Activated effector memory CD4-positive, alpha-beta T cell treated with Interleukin-2 at 50 U/mL for 16 hours (primary cell): ENCODE measurements at regions not wholly inside any gene's neighbourhood (a gene's known extent, or its start where the extent isn't known, plus 50 kb on each side); places are given as distances from the start of the nearest gene placed in this dataset.
"Not testable (repeated sequence)": the region's sequence is repeated elsewhere in the genome, so short reads cannot be mapped to it uniquely, and the experiment has no call there.

ENCODE experiments used
- DNase-seq: peaks from one replicate; pipeline ENCODE4 v3.0.0-alpha.2; 2020

DNA sequence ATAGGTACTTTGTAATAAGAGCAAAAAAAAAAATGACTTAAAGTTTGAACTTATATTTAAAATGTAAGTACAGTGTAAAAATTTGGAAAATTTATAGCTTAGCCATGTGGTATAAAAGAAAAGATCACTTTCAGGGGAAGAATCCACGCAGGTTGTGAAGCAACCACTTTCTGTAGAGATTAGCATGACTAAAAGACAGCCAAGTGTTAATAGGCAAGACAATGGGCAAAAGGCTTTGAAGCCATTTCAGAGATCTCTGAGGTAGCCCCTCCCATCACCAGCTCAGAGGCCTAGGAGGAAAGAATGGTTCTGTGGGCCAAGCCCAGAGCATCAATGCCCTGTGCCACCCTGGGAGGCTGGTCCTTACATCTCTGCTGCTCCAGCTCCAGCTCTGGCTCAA lies 346.3 kb upstream of the CHD1 start:
- no peak for DNase-seq

DNA sequence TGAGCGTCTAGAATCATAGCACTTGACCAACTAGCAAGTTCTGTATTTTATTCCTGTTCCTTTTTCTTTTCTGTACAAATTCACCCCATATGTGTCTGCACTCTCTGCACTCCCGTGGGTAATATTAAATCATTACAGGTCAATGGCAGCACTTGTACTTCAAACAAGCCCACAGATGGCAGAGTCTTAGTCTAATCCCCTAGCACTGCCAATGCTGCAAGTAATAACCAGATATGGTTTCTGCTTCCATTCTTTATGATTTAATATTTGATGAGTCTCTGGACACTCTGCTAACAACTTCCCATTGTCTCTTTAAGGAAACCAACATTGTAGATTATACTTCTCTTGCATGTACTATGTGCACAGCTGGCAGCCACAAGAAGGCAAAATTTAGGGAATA lies 343.8 kb upstream of the CHD1 start:
- no peak for DNase-seq

DNA sequence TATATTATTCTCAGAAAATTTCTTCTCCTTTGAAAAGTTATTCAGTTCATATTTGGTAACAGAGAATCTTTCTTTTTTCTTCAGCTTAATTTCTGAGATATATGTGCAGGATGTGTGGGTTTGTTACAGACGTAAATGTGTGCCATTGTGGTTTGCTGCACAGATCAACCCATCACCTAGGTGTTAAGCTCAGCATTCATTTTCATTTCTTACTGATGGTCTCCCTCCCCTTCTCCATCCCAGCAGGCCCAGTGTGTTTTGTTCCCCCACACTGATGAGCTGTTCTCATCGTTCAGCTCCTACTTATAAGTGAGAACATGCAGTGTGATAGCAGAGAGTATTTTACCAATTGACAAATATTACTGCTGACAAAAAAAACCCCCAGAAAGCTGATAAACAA lies 330.0 kb upstream of the CHD1 start:
- DNase-seq = no peak

DNA sequence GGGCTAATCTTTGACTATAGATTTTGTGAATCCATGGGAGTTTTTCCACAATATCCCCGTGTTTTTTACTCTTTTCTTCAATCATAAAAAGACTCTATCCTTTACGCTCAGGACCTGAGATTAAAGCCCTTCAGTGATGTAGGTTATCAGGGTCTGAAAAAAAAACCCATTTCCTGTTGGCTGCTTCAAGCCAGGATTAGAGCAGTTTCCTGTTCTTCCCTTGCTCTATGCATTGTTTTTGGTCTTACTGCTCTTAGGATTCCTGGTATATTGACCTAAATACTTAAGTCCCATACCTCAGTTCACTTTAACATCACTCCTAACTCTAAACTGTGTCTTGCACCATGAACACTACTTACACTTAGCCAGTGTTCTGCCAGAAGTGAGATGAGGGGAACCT lies 319.3 kb upstream of the CHD1 start:
- DNase-seq = no peak

DNA sequence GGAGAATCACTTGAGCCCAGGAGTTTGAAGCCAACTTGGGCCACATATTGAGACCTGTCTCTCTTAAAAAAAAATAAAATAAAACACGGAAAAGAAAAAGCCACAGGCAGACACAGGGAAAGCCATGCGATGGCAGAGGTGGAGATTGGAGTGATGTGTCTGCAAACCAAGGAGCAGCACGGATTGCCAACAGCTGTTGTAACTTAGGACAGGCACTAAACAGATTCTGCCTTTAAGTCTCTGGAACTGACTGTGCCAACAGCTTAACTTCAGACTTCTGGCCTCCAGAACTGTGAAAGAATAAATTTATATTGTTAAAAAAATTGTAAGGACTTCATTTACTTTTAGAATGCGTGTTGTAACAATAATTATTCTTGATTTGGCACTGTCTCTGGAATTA lies 318.5 kb upstream of the CHD1 start:
- DNase-seq = no peak

DNA sequence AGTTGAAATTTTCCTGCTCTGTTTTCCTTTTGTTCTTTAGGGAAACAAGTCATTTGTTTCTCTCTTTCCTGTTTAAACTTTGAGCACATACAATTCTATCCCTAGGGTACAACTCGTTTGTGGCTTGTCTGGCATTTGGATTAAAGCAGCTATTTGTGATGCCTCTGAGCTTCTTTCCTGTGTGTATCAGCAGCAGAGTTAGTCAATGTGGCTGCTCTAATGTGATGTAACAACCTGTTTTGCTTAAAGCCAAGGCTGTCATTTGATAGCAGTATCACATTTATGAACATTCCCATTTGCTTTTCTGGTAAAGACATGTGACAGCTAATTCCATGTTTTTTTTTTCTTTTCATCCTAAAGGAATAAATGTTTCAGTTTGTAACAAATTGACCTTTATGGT lies 314.3 kb upstream of the CHD1 start:
- DNase-seq = no peak

DNA sequence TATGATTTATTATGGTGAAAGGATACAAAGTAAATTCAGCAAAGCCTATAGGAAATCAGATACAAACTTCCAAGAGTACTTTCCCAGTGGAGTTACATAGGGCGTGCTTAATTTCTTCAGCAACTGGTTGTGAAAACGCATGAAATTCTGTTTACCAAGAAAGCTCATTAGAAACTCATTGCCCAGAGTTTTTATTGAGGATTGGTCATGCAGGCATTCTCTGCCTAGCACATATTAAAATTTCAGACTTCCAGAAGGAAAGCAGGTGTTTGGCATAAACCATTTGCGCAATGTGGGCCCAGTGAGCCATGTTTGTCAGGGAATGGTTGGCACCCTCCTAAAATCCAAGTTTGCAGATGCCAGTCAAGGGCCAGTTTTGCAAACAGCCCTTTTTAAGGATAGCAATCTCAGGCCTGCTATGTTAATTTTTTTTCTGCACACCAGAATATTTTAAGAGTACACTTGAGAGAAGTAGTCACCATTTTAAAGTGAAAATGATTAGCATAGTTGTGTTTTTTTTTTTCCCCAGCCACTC lies 311.1 kb upstream of the CHD1 start:
- no peak for DNase-seq

DNA sequence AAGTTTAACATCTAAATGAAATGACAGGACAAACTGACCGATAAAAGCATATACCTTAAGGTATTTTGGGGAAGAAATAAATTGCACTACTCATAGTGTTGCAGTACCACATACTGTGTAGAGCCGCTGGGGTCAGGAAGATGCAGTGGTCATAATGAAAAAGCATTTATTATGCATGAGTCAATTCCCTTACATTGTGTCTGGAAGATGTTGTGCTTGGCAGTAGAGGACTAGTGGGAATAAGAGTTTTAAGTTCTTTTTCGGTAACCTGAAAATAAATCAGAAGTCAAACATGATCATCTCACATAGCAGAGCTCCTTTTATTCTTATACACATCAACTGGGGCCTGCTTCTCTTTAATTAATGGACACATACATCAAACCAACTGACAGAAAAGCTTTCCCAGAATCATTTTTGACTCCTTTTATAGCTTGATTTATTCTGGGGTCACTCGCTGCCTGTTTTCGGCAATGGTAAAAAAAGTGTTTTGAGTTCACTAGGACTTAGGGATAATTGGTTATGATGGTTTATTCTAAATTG lies 262.5 kb upstream of the CHD1 start:
- no peak for DNase-seq

DNA sequence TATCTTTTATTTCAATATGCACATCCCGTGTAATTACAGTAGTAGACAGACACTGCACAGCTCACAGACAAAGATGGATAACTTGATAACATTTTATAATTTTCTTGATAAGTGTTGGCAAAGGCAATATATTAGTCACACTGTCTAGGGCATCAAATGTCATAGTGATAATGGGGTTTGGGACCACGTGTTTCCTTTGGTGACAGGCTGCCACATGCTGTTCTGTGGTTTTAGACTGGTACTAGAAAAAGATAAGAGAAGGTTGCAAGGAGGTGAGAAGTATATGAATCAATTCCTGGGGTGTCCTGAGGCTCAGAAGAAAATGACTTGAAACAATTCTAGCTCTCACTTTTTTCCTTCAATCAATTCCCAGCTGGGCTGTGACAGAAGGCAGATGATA lies 258.8 kb upstream of the CHD1 start:
- no peak for DNase-seq

DNA sequence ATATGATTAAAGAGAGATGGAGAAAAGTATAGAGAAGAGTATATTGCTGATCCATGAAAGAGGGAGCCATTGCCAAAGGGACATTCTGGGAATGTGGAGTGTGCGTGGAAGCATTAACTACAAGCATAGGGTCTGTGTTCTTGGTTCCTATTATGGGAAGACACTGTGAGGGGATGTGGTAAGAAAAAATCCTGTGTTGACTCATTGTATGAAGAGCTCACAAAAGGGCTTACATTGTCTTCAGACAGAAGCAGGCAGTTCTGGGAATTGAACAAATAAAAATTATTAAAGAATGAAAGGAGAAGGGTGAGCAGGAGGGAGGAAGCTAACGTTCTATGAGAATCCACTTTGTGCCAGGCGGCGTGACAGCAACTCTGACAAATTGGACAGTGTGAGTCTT lies 250.4 kb upstream of the CHD1 start:
- DNase-seq = no peak

DNA sequence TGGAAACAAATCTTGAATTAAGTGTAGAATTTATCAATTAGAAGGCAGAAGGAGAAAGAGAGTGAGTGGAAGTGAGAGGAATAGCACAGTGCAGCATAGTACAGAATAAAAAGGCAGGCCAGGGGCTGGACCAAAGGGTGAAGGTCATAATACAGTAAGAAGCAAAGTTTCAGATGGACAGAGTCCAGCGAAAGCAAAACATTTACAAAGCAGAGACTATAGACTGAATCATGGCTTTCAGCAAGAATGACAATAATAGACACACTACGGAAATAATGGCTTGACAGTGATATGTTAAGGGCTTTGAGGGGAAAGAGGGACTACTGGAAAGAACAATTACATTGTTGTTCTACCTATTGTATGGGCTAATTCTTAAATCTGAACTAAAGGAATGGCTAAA lies 249.0 kb upstream of the CHD1 start:
- DNase-seq = no peak

DNA sequence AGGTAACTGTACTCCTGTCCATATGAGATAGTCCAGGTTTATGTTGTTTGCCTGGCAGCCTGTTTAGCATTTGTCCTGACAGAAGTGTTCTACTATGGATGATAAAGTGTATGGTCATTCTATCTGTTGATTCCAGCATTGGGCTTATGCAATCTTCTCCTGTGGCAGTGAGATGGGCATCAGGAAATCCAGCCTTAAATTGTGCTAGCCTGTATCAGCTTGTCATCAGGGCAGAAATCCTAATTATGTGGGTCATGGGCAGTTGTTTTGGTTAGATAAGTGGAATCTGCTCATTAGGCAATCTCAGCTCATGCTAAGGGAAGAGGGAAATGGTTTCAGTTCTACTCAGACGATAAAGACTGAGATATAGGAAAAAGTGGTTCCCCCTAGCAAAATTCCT lies 247.4 kb upstream of the CHD1 start:
- no peak for DNase-seq

DNA sequence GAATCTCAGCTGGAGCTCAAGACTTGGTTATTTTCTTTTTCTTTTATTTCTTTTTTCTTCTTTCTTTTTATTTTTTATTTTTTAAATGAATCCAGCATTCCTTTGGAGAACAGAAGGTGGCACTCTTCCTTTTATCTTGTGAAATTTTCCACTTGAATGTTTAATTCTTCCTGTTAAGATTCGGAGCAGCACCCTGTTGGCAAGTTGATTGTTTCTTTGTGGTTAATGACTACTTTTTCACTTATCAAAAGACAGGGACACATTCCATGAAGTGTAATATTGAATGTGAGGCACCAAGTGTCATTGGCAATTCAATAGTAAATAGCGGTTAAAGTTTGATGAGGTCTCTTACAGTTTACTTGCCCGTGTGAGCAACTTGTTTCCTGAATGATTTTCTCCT lies 240.5 kb upstream of the CHD1 start:
- no peak for DNase-seq

DNA sequence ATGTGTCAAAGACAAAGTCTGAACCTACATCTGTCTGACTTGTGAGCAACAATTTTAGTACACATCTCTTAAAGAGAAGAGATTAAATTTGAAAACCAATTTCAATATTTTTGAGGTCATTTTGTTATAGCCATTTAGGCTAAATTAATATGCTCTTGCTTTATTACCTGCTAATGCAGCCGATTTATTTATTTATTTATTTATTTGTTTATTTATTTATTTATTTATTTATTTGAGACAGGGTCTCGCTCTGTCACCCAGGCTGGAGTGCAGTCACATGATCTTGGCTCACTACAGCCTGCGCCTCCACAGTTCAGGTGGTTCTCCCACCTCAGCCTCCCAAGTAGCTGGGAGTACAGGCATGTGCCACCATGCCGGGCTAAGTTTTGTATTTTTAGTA lies 232.7 kb upstream of the CHD1 start:
- not testable (repeated sequence) for DNase-seq

DNA sequence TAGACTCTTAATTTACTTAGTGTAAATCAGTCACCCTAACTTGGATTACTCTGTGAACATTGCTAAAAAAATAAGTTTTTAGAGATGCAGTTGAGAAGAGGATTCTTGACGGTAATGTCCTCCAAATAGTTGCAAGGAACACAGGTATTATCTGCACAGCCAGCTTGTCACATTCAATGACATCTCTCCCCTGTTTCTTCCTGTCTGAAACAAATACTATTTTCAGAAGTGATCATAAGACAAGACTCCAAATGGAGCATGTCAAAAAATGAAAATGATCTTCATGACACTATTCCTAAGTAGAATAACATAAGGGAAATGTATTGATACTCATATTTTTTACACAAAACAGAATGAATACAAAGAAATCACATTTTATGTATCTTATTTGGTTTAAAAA lies 227.9 kb upstream of the CHD1 start:
- DNase-seq = no peak

DNA sequence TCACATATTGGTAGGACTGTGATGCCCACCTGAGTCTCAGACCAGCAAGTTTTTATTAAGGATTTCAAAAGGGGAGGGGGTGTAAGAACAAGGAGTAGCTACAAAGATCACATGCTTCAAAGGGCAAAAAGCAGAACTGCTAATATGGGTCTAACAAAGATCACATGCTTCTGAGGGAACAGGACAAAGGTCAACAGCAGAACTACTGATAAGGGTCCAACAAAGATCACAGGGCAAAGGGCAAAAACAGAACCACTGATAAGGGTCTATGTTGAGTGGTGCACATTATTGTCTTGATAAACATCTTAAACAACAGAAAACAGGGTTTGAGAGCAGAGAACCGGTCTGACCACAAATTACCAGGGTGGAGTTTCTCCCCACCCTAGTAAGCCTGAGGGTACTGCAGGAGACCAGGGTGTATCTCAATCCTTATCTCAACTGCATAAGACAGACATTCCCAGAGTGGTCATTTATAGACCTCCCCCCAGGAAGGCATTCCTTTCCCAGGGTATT lies 214.5 kb upstream of the CHD1 start:
- not testable (repeated sequence) for DNase-seq

DNA sequence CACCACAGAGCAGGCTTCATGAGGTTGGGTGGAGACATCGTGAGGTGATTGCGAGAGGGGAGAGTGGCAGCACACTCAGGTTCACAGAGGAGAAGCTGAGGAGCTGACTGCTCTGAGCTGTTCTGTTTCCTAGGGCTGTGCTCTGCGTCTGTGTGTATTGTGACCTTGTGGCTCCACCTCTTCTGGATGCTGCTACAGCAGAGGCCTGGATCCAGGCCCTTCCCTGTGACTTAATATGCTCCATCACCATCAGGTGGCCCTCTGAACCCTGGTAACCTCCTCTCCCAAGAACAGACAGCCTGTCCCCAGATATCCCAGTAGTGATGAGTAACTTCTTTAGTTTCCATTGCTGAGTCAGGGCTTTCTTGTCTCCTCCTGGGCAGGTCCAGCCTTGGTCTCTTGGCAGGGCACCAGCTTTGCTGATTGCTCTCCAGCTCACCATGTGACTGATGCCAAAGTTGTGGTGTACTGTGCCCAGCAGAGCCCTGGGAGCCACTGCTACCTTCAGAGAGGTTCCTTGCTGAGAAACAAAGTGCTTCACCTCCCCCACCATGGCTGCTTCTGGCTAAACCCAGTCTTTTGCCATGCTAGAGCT lies 212.8 kb upstream of the CHD1 start:
- no peak for DNase-seq

DNA sequence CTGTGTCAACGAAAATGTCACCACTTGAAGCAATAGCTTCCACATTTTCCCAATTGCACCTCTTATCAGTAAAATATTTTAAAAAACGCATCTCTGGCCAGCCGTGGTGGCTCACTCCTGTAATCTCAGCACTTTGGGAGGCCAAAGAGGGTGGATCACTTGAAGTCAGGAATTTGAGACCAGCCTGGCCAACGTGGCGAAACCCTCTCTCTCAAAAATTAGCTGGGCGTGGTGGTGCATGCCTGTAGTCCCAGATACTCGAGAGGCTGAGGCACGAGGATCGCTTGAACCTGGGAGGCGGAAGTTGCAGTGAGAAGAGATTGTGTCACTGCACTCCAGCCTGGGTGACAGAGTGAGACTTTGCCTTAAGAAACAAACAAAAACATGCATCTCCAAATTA lies 210.1 kb upstream of the CHD1 start:
- DNase-seq = no peak

DNA sequence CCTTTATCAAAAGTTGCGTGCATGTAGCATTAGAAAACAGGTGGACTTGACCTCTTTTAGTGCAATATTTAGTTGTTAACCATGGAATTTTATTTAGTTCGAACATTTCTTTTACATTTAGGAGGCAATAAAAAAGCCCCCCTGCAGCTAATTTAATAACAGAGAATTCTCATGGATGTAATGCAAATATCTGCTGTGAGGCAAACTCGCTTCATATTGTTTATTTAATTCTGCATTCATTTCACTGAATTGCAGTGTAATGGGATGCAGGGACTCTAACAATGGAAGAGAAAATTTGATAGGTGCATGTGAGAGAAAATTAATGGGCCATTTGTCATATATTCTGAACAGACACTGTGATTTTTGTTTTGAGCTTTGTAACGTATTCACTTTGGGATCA lies 205.1 kb upstream of the CHD1 start:
- no peak for DNase-seq

DNA sequence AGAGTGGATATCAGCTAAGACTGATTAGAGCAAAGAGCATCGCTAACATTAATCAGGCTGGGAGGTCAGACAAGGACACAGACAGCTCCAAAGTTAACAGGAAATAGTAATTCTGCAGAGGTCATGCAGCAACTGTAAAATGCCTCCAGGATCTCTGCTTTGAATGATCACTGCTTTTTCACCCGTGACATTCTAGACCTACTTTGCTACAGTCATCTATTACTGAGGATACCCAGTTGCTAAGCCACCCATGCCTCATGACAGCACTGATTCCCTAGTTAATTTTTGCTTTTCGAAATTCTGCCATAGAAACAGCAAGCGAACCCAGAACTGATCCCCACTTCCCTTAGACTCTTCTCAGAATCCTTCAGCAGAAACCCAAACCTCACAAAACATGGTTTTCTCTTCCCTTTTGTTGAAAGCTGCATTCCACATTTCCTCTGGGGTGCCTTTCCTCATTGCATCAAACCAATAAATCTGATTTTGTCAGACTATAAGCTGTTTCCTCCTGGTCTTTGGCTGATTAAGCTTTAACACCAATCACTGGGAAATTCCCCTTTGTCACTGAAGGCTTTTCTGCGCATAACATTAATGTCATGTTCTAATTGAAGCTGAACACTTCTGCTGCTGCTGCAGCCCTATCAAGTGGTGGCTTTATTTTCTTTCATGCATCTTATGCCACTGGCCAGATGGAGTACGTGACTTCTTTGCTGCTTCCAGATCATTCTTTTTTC lies 201.1 kb upstream of the CHD1 start:
- no peak for DNase-seq

DNA sequence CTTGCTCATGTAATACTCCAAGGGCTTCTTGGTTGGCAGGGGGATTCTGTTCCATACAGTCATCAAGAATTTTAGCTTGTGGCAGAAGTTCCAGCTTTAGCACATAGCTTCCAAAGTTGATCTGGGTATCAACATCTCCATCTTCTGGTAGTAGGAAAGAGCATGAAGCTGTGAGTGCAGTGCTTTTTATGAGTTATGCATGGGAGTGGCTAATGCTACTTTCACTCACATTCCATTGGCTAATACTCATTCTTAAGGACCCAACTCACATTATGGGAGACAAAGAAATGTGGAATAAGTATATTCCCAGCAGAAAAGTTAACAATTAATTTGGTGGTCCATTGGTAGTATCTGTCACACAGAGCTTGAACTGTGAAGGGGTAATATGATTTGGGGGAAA lies 194.2 kb upstream of the CHD1 start:
- no peak for DNase-seq

DNA sequence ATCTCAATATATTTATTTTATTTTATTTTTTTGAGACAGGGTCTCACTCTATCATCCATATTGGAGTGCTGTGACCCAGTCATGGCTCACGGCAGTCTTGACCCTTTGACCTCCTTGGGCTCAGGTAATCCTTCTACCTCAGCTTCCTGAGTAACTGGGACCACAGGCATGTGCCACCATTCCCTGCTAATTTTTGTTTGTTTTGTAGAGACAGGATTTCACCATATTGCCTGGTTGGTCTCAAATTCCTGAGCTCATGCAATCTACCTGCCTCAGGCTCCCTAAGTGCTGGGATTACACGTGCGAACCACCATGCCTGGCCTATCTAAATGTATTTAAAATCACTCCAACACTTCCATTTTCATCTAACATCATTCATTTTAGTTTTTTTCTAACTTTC lies 190.5 kb upstream of the CHD1 start:
- DNase-seq = no peak

DNA sequence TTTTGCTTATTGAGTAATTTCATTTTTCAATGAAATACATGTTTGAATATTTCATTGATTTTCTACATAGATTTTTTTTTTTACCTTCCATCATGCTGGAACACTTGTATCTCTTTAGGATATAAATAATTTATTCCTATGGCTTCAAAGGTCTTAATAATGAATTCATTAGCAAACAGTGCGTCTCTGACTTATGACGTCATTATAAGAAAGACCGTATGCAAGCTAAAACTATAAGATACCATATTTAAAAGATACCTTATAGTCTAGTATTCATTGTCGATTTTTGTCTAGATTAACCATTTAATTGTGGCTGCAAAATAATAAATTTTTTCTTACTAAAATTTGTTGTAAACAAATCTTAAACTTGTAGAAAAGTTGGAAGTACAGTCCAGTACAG lies 187.7 kb upstream of the CHD1 start:
- DNase-seq = no peak

DNA sequence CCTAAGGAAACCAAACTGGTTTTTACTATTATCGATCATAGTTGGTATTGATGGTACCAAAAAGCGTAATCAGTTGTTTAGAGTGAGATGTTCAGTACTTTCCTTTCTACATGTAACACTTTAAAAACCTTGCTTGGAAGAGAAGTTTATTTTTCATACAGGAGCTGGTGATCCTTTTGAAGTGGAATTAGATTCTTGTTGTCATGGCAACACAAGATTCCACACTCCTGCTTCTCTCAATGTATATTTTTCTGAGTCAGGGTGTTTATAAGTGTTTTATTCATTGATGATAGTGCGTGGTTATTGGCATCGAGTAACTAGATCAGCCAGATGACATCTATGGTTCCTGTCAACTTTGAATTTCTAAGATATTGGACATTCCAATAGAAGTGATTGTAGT lies 181.1 kb upstream of the CHD1 start:
- no peak for DNase-seq

DNA sequence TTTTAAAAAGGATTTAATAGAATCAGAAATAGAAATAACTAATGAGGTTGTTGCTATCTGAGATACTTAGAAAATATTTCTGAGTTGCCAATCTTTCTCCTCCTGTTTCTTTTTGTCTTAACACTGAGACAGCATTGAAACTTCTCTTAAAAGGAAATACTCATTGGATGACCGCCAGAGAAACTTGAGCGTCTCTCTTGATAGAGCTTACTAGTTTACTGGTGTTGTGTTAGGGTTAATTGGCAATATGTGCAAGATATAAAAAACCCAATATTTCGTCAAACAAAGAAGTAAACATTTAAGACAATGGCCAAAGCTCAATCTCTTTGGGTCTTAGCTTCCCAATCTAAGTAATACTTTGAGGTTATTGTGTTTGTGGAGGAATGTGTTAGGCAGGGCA lies 176.4 kb upstream of the CHD1 start:
- DNase-seq = no peak
